NCI-H748 (cell line): ENCODE measurements at regions not wholly inside any gene's neighbourhood (a gene's known extent, or its start where the extent isn't known, plus 50 kb on each side); places are given as distances from the start of the nearest gene placed in this dataset.

Experiments used
- DNase-seq: peaks from one replicate; lab custom pipeline; 2025; ENCODE audit not compliant: unreplicated experiment; lab: John Stamatoyannopoulos, UW

- no peak for DNase-seq
These were observed 75.9 kb upstream of the PRR16 start for GRCh38 chr5:120388016-120388781.

GRCh38 chr5:120394259-120394658, 69.8 kb upstream of the PRR16 start:
- DNase-seq, result no peak

GRCh38 chr5:120396186-120396585, 67.9 kb upstream of the PRR16 start:
- no peak for DNase-seq

GRCh38 chr5:120400356-120400755, 63.7 kb upstream of the PRR16 start:
- DNase-seq, result no peak

GRCh38 chr5:120402606-120403005, 61.5 kb upstream of the PRR16 start:
- no peak for DNase-seq

- no peak for DNase-seq
These were observed 58.7 kb upstream of the PRR16 start for GRCh38 chr5:120405286-120405864.

GRCh38 chr5:120405923-120406322, 58.2 kb upstream of the PRR16 start:
- DNase-seq, result no peak

GRCh38 chr5:120413686-120414085, 50.4 kb upstream of the PRR16 start:
- no peak for DNase-seq
